Skeletal muscle tissue (tissue), 3 donors: ENCODE measurements at regions not wholly inside any gene's neighbourhood (a gene's known extent, or its start where the extent isn't known, plus 50 kb on each side); places are given as distances from the start of the nearest gene placed in this dataset.
"Not testable (repeated sequence)": the region's sequence is repeated elsewhere in the genome, so short reads cannot be mapped to it uniquely, and the experiment has no call there.

Experiments
- H3K27ac ChIP-seq: one replicate; pipeline ENCODE4 v1.7.0; 2013; ENCODE audit warnings: mild to moderate bottlenecking, low read depth, low read length, inconsistent platforms
- H3K27me3 ChIP-seq, 3 donors: one replicate each; pipeline ENCODE4 v1.7.0; 2013; ENCODE audit warnings: low read length in 3 of 3; ENCODE audit not compliant: control insufficient read depth in 3 of 3, insufficient read depth in 3 of 3
- H3K36me3 ChIP-seq, 3 donors: one replicate each; pipeline ENCODE4 v1.7.0; 2013; ENCODE audit warnings: low read length in 3 of 3; ENCODE audit not compliant: control insufficient read depth in 3 of 3, insufficient read depth in 3 of 3
- H3K4me1 ChIP-seq, 3 donors: one replicate each; pipeline ENCODE4 v1.7.0; 2013; ENCODE audit warnings: low read length in 3 of 3, mild to moderate bottlenecking in 3 of 3; ENCODE audit not compliant: control insufficient read depth in 3 of 3, insufficient read depth in 3 of 3
- H3K4me3 ChIP-seq, 3 donors: one replicate each; pipeline ENCODE4 v1.7.0; 2013; ENCODE audit warnings: low read length in 3 of 3
- H3K9ac ChIP-seq, 3 donors: one replicate each; pipeline ENCODE4 v1.7.0; 2013; ENCODE audit warnings: low read length in 3 of 3, mild to moderate bottlenecking in 3 of 3, moderate library complexity in 2 of 3, low read depth in 1 of 3
- H3K9me3 ChIP-seq, 3 donors: one replicate each; pipeline ENCODE4 v1.7.0; 2013; ENCODE audit warnings: low read length in 3 of 3; ENCODE audit not compliant: control insufficient read depth in 3 of 3
- donor health status: Osteomylitis.

- Histone ChIP-seq H3K27me3 (peaks cover 0 to 3% (median 0%) of the 10 kb centered on the region in 3 donors), H3K9me3 (no peaks in the 10 kb centered on the region), H3K4me3 (no peak overlapping the region), H3K4me1 (no peaks in the 10 kb centered on the region), H3K36me3 (no peaks in the 10 kb centered on the region), H3K27ac (no peak overlapping the region), H3K9ac (no peak overlapping the region)
These were observed 77.5 kb downstream of the CHRD start for GRCh38 chr3:184457329-184457728.

- not testable (repeated sequence) for H3K27ac ChIP-seq, H3K4me1 ChIP-seq, H3K9me3 ChIP-seq, H3K36me3 ChIP-seq, H3K27me3 ChIP-seq, H3K9ac ChIP-seq, H3K4me3 ChIP-seq
These were observed 78.0 kb downstream of the CHRD start for GRCh38 chr3:184457784-184458377.

GRCh38 chr3:184459355-184459754, 79.5 kb downstream of the CHRD start:
- Histone ChIP-seq H3K27me3 (no peaks in the 10 kb centered on the region), H3K36me3 (no peaks in the 10 kb centered on the region), H3K4me3 (no peak overlapping the region), H3K9me3 (no peaks in the 10 kb centered on the region), H3K27ac (no peak overlapping the region), H3K9ac (no peak overlapping the region), H3K4me1 (no peaks in the 10 kb centered on the region)

- Histone ChIP-seq H3K36me3 (no peaks in the 10 kb centered on the region), H3K27me3 (no peaks in the 10 kb centered on the region), H3K4me1 (no peaks in the 10 kb centered on the region), H3K9ac (no peak overlapping the region), H3K9me3 (no peaks in the 10 kb centered on the region), H3K4me3 (no peak overlapping the region), H3K27ac (no peak overlapping the region)
These were observed 80.4 kb downstream of the CHRD start for GRCh38 chr3:184460276-184460675.

- Histone ChIP-seq H3K4me3 (no peak overlapping the region), H3K9ac (no peak overlapping the region), H3K27ac (no peak overlapping the region), H3K27me3 (no peaks in the 10 kb centered on the region), H3K9me3 (no peaks in the 10 kb centered on the region), H3K36me3 (no peaks in the 10 kb centered on the region), H3K4me1 (peaks cover 4 to 6% (median 5%) of the 10 kb centered on the region in 3 donors)
These were observed 81.4 kb downstream of the CHRD start for GRCh38 chr3:184461219-184461618.

- Histone ChIP-seq H3K36me3 (no peaks in the 10 kb centered on the region), H3K9me3 (no peaks in the 10 kb centered on the region), H3K4me3 (no peak overlapping the region), H3K27ac (no peak overlapping the region), H3K4me1 (peaks cover 7 to 11% (median 7%) of the 10 kb centered on the region in 3 donors), H3K9ac (no peak overlapping the region), H3K27me3 (no peaks in the 10 kb centered on the region)
These were observed 86.1 kb downstream of the CHRD start for GRCh38 chr3:184465883-184466412.

GRCh38 chr3:184466413-184466960, 86.6 kb downstream of the CHRD start:
- Histone ChIP-seq H3K9ac (no peak overlapping the region), H3K27ac (no peak overlapping the region)

GRCh38 chr3:184467171-184467570, 87.3 kb downstream of the CHRD start:
- Histone ChIP-seq H3K36me3 (no peaks in the 10 kb centered on the region), H3K27ac (no peak overlapping the region)

More at GRCh38 chr3:184466413-184466960, 86.6 kb downstream of the CHRD start:
- Histone ChIP-seq H3K4me3 (no peak overlapping the region), H3K4me1 (peaks cover 7 to 11% (median 7%) of the 10 kb centered on the region in 3 donors), H3K9me3 (no peaks in the 10 kb centered on the region), H3K27me3 (no peaks in the 10 kb centered on the region), H3K36me3 (no peaks in the 10 kb centered on the region)

GRCh38 chr3:184470551-184470950, 90.7 kb downstream of the CHRD start:
- H3K27ac ChIP-seq: no peak overlapping the region

More at GRCh38 chr3:184467171-184467570, 87.3 kb downstream of the CHRD start:
- Histone ChIP-seq H3K9ac (no peak overlapping the region), H3K27me3 (no peaks in the 10 kb centered on the region), H3K4me3 (no peak overlapping the region), H3K9me3 (no peaks in the 10 kb centered on the region), H3K4me1 (peaks cover 7 to 11% (median 7%) of the 10 kb centered on the region in 3 donors)

GRCh38 chr3:184471439-184471838, 90.1 kb upstream of the EPHB3 start:
- Histone ChIP-seq H3K9me3 (peaks cover 0 to 3% (median 0%) of the 10 kb centered on the region in 3 donors), H3K36me3 (no peaks in the 10 kb centered on the region), H3K27me3 (peaks cover 0 to 2% (median 0%) of the 10 kb centered on the region in 3 donors), H3K9ac (no peak overlapping the region), H3K4me3 (no peak overlapping the region), H3K27ac (no peak overlapping the region), H3K4me1 (peaks cover 0 to 3% (median under 1%) of the 10 kb centered on the region in 3 donors)

More at GRCh38 chr3:184470551-184470950, 90.7 kb downstream of the CHRD start:
- H3K9me3 ChIP-seq: peaks cover 0 to 3% (median 0%) of the 10 kb centered on the region in 3 donors
- H3K4me1 ChIP-seq: peaks cover 7 to 11% (median 7%) of the 10 kb centered on the region in 3 donors
- H3K9ac ChIP-seq: no peak overlapping the region
- H3K4me3 ChIP-seq: no peak overlapping the region
- H3K27me3 ChIP-seq: peaks cover 0 to 2% (median 0%) of the 10 kb centered on the region in 3 donors
- no peaks in the 10 kb centered on the region for H3K36me3 ChIP-seq
